ENCODE measurements at regions not wholly inside any gene's neighbourhood (a gene's known extent, or its start where the extent isn't known, plus 50 kb on each side); places are given as distances from the start of the nearest gene placed in this dataset.

- TF ChIP-seq, protein P1, sequence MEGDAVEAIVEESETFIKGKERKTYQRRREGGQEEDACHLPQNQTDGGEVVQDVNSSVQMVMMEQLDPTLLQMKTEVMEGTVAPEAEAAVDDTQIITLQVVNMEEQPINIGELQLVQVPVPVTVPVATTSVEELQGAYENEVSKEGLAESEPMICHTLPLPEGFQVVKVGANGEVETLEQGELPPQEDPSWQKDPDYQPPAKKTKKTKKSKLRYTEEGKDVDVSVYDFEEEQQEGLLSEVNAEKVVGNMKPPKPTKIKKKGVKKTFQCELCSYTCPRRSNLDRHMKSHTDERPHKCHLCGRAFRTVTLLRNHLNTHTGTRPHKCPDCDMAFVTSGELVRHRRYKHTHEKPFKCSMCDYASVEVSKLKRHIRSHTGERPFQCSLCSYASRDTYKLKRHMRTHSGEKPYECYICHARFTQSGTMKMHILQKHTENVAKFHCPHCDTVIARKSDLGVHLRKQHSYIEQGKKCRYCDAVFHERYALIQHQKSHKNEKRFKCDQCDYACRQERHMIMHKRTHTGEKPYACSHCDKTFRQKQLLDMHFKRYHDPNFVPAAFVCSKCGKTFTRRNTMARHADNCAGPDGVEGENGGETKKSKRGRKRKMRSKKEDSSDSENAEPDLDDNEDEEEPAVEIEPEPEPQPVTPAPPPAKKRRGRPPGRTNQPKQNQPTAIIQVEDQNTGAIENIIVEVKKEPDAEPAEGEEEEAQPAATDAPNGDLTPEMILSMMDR (conservative IDR thresholded peaks at IDR 0.05), result no peak
- TF ChIP-seq ZFX (IDR thresholded peaks at IDR 0.05), result no peak
These were observed 274.1 kb downstream of the PLK2 start for GRCh38 chr5:58185801-58186200.
